Thyroid gland (tissue), 4 donors: ENCODE measurements at regions not wholly inside any gene's neighbourhood (a gene's known extent, or its start where the extent isn't known, plus 50 kb on each side); places are given as distances from the start of the nearest gene placed in this dataset.

Experiments used
- POLR2A ChIP-seq, 2 donors: fragments of 450-650 bp; IDR thresholded peaks; one replicate each; pipeline ENCODE4 v1.6.1; 2017; ENCODE audit warnings: antibody characterized with exemption in 2 of 2, mild to moderate bottlenecking in 2 of 2, moderate library complexity in 1 of 2
- TF ChIP-seq, protein P1 (sequence below), 6 experiments: fragments of 200-600 bp in 3 of 6; fragments of 450-650 bp in 3 of 6; sonication (generic) in 3 of 6; IDR thresholded peaks; one replicate each; pipeline ENCODE4 v1.5.1; 2016 to 2019; ENCODE audit warnings: antibody characterized with exemption in 6 of 6, mild to moderate bottlenecking in 2 of 6, inconsistent platforms in 1 of 6, moderate library complexity in 1 of 6

- TF ChIP-seq POLR2A (IDR thresholded peaks at IDR 0.05): no peak
- TF ChIP-seq, protein P1, sequence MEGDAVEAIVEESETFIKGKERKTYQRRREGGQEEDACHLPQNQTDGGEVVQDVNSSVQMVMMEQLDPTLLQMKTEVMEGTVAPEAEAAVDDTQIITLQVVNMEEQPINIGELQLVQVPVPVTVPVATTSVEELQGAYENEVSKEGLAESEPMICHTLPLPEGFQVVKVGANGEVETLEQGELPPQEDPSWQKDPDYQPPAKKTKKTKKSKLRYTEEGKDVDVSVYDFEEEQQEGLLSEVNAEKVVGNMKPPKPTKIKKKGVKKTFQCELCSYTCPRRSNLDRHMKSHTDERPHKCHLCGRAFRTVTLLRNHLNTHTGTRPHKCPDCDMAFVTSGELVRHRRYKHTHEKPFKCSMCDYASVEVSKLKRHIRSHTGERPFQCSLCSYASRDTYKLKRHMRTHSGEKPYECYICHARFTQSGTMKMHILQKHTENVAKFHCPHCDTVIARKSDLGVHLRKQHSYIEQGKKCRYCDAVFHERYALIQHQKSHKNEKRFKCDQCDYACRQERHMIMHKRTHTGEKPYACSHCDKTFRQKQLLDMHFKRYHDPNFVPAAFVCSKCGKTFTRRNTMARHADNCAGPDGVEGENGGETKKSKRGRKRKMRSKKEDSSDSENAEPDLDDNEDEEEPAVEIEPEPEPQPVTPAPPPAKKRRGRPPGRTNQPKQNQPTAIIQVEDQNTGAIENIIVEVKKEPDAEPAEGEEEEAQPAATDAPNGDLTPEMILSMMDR (IDR thresholded peaks at IDR 0.05): no peak
These were observed 120.2 kb upstream of the TBCA start for GRCh38 chr5:77896338-77896737.
